ENCODE measurements at regions not wholly inside any gene's neighbourhood (a gene's known extent, or its start where the extent isn't known, plus 50 kb on each side); places are given as distances from the start of the nearest gene placed in this dataset.

DNA sequence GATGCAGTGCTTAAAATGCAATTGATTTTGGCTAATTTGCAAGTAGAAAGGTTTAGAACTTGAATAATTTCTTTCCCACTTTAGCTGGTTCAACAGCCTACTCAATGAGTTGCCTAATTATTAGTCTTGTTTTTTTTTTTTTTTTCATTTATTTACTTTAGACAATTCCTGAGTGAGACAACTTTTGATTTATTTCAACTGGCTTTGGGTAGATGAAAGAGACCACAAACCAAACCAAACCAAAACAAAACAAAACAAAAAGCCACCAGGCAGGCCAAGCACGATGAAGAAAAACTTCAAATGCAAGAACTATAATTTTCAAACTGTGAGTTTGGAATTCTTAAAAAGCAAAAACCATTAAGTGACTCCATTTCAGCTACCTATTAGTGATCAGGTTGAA lies 469.9 kb downstream of the GBE1 start:
- TF ChIP-seq ZFX (IDR thresholded peaks at IDR 0.05; ENCODE audit: borderline replicate concordance): no peak
- TF ChIP-seq, protein P1, sequence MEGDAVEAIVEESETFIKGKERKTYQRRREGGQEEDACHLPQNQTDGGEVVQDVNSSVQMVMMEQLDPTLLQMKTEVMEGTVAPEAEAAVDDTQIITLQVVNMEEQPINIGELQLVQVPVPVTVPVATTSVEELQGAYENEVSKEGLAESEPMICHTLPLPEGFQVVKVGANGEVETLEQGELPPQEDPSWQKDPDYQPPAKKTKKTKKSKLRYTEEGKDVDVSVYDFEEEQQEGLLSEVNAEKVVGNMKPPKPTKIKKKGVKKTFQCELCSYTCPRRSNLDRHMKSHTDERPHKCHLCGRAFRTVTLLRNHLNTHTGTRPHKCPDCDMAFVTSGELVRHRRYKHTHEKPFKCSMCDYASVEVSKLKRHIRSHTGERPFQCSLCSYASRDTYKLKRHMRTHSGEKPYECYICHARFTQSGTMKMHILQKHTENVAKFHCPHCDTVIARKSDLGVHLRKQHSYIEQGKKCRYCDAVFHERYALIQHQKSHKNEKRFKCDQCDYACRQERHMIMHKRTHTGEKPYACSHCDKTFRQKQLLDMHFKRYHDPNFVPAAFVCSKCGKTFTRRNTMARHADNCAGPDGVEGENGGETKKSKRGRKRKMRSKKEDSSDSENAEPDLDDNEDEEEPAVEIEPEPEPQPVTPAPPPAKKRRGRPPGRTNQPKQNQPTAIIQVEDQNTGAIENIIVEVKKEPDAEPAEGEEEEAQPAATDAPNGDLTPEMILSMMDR (IDR thresholded peaks at IDR 0.05): no peak
- no peak overlapping the region for H3K27ac ChIP-seq

DNA sequence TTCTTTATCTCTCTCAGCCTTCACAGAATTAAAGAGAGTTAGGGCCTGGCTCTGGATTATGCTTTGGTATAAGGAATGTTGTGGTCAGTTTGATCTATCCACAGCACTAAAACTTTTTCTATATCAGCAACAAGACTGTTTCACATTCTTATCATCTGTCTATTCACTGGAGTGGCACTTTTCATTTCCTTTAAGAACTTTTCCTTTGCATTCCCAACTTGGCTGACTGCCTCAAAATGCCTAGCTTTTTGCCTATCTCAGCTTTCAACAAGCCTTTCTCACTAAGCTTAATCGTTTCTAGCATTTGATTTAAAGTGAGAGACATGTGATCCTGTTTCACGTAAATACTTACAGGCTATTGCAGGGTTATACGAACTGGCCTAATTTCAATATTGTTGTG lies 471.8 kb downstream of the GBE1 start:
- no peak overlapping the region for H3K27ac ChIP-seq
- no peak for TF ChIP-seq ZFX (IDR thresholded peaks at IDR 0.05; ENCODE audit: borderline replicate concordance)
- TF ChIP-seq, protein P1 (IDR thresholded peaks at IDR 0.05): no peak

DNA sequence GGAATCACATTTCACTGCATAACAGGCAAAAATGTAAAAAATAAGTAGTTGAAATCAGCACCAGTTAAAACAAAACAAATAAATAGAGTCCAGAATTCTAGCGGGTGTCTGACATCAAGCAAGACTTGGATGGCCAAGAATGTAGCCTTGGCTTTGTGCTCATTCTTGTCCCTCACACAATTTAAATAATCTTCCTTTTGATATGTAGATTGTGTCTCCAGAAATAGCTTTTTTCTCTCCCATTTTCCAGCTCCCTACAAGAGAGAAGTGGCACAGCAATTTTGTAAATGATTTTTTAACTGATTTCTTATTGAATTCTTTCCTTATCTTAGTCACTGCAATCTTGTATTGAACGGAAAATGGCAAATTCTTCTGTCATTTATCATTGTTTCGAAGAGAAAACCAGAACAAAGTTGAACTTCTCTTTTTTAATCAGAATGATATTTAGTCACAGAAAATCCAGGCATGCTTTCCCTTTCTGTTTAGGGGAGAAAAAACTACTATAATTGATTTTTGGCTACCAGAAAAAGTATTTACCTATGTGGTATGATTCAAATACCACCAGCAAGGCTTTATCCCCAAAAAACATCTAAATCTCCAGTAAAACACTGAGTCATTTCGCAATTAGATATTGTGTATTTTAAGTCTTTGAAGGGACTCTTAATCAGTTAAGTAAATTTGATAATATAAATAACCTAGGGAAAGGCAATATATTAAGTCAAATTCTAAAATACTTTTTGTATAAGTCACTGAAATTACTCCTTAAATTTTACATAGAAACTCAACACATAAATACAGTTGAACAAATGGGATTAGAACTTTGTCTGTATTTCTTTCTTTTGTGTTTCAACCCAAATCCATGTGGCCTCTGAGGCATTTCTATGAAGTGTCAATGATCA lies 481.7 kb downstream of the GBE1 start:
- H3K27ac ChIP-seq: no peak overlapping the region
- no peak for TF ChIP-seq ZFX (IDR thresholded peaks at IDR 0.05; ENCODE audit: borderline replicate concordance)
- TF ChIP-seq, protein P1 (IDR thresholded peaks at IDR 0.05): no peak

DNA sequence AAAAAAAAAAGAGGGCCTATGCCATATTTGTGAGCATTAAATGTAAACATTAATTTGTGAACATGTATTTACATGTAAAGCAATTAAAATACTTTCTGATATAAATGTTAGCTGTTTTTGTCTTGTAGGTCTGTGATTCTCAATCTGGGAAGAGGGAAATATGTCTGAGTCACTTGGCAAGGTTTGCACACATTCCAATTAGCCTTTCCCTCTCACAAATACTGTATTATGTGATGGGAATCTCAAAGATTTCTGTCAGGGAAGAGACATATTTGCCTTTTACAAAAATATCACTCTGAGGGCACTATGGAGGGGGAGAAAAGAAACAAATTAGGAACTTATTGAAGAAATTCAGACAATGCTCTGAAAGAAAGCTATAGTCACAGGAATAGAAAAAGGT lies 483.6 kb downstream of the GBE1 start:
- no peak for TF ChIP-seq ZFX (IDR thresholded peaks at IDR 0.05; ENCODE audit: borderline replicate concordance)
- H3K27ac ChIP-seq: no peak overlapping the region

DNA sequence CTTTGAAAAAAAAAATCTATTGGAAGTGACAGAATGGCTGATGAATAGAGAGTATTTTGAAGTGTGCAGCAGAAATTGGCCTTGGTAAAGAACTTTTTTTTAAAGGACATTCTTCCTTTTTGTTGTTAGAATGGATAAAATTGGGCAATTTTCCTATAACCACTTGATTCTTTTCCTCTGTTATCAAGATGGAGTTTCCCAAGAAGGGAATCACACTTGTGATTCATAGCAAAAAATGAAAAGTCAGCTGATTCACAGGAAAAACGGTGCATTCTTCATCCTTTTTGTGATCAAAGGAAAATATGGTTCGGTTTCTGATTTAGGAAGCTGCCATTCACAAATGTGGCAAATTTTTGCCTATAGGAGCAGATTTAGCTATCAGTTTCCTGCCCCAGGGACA lies 486.8 kb downstream of the GBE1 start:
- H3K27ac ChIP-seq: no peak overlapping the region
- TF ChIP-seq ZFX (IDR thresholded peaks at IDR 0.05; ENCODE audit: borderline replicate concordance): no peak
- TF ChIP-seq, protein P1 (IDR thresholded peaks at IDR 0.05): no peak

DNA sequence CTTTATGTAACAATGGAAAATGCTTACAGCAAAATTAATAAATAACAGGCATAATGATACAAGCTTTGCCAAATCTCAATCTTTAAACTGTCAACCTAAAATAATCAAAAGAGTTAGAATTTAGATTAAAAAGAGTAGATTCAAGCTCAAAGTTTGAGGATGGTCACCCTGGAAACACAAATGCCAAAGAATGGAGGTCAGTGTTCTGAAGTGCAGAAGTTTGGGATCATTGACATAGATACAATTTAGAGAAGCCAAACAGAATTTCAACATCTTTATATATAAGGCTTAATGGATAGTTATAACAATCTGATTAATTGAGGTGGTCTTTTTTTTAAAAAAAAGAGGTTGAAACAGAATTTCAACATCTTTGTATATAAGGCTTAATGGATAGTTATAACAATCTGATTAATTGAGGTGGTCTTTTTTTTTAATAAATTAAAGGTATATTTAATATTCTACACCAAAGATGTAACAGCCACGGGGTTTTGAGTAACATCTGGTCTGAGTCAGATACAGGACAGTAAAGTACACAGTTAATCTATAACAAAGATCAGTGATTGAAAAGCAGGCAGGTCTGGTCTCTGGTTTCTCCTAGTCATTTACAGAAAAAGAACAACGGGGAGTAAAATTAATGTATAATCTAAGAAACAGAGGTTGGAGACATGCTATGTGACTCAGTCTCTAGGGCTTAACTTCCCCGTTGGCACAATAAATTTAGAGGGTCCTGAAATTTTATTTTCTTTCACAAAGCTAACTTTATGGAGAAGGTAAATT lies 490.7 kb downstream of the GBE1 start:
- no peak overlapping the region for H3K27ac ChIP-seq
- TF ChIP-seq, protein P1 (IDR thresholded peaks at IDR 0.05): no peak
- no peak for TF ChIP-seq ZFX (IDR thresholded peaks at IDR 0.05; ENCODE audit: borderline replicate concordance)

DNA sequence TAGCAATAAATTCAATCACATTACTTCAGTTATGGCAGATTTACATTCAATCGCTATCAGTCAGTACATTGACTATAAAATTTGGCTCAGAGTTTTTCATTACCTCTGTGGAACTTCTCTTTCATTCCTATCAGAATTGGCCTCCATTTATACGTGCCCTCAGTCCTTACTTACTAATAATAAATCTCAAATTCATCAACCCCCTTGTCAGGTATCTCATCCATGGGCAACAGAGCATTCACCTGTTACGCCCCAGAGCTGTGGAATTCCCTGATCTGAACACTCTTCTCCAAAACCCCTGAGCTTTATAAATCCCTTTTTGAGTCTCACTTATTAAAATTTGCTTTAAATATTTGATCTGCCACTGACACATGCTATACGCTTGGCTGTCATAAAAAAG lies 492.9 kb downstream of the GBE1 start:
- TF ChIP-seq, protein P1 (IDR thresholded peaks at IDR 0.05): no peak
- no peak for TF ChIP-seq ZFX (IDR thresholded peaks at IDR 0.05; ENCODE audit: borderline replicate concordance)
- no peak overlapping the region for H3K27ac ChIP-seq

Measured in 22Rv1 (cell line).